Upper lobe of left lung (tissue), 4 donors: ENCODE measurements at regions not wholly inside any gene's neighbourhood (a gene's known extent, or its start where the extent isn't known, plus 50 kb on each side); places are given as distances from the start of the nearest gene placed in this dataset.

Experiments used
- EP300 ChIP-seq, 4 donors: sonication (generic); formaldehyde crosslinking; IDR thresholded peaks; one replicate each; pipeline ENCODE4 v1.5.1; 2017; ENCODE audit warnings: antibody characterized with exemption in 4 of 4, control low read depth in 2 of 4
- POLR2A ChIP-seq, 4 donors: fragments of 450-650 bp; IDR thresholded peaks; one replicate each; pipeline ENCODE4 v1.5.1; 2016 to 2017; ENCODE audit warnings: antibody characterized with exemption in 4 of 4, mild to moderate bottlenecking in 2 of 4
- POLR2AphosphoS5 ChIP-seq, 2 donors: sonication (generic); formaldehyde crosslinking; IDR thresholded peaks; one replicate each; pipeline ENCODE4 v1.5.1; 2017; ENCODE audit warnings: antibody characterized with exemption in 2 of 2
- TF ChIP-seq, protein P1 (sequence below), 6 experiments: fragments of 450-650 bp in 4 of 6; fragments of 200-600 bp in 2 of 6; sonication (generic) in 2 of 6; IDR thresholded peaks; one replicate each; pipeline ENCODE4 v1.5.1; 2016 to 2019; ENCODE audit warnings: antibody characterized with exemption in 6 of 6

DNA sequence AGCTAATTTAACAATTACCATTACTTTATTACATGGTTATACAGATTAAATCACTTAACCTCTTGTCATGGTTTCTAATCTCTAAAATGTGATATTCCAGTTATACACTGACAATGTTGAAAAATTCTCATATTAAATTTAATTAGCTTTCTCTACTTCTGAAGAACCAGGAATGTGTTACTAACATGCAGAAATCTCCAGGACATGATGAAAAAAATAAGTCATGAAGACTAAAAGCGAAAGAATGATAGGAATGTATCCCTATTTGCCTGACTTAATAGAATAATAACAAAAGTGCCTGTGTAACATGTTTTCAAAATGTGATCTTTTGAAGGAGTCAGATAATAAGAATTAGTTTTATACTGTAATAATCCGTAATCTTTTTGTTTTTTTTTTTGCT lies 2823.7 kb upstream of the PCDH20 start:
- TF ChIP-seq POLR2A (IDR thresholded peaks at IDR 0.05) (no peak), EP300 (IDR thresholded peaks at IDR 0.05) (no peak), POLR2AphosphoS5 (IDR thresholded peaks at IDR 0.05) (no peak)
- TF ChIP-seq, protein P1, sequence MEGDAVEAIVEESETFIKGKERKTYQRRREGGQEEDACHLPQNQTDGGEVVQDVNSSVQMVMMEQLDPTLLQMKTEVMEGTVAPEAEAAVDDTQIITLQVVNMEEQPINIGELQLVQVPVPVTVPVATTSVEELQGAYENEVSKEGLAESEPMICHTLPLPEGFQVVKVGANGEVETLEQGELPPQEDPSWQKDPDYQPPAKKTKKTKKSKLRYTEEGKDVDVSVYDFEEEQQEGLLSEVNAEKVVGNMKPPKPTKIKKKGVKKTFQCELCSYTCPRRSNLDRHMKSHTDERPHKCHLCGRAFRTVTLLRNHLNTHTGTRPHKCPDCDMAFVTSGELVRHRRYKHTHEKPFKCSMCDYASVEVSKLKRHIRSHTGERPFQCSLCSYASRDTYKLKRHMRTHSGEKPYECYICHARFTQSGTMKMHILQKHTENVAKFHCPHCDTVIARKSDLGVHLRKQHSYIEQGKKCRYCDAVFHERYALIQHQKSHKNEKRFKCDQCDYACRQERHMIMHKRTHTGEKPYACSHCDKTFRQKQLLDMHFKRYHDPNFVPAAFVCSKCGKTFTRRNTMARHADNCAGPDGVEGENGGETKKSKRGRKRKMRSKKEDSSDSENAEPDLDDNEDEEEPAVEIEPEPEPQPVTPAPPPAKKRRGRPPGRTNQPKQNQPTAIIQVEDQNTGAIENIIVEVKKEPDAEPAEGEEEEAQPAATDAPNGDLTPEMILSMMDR (IDR thresholded peaks at IDR 0.05), result no peak
